ENCODE measurements at regions not wholly inside any gene's neighbourhood (a gene's known extent, or its start where the extent isn't known, plus 50 kb on each side); places are given as distances from the start of the nearest gene placed in this dataset.

DNA sequence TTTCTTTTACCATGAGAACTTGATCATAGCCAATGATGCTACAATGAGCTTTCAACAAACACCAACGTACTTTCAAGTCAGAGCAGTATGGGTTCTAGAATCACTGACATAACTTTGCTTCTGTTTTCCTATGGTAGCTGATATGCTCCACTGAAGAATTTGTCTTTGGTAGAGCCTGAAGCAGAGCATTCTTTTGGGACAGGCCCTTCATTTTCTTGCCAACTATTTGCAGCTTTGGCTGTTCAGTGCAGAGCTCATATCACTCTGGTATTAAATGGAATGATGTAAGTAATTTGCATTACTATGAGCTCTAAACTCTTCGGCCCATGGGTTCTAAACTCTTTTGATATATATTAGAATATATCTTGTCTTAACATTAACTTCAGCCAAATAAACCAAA lies 51.8 kb upstream of the APC start:
- H3K4me1 ChIP-seq = no peaks in the 10 kb centered on the region
- no peak for DNase-seq (ENCODE audit: low spot score in 2 of 2)
- no peak for TF ChIP-seq POLR2AphosphoS5 (IDR thresholded peaks at IDR 0.05)
- no peak for TF ChIP-seq POLR2A (IDR thresholded peaks at IDR 0.05)
- no peak for TF ChIP-seq EP300 (IDR thresholded peaks at IDR 0.05)
- TF ChIP-seq, protein P1, sequence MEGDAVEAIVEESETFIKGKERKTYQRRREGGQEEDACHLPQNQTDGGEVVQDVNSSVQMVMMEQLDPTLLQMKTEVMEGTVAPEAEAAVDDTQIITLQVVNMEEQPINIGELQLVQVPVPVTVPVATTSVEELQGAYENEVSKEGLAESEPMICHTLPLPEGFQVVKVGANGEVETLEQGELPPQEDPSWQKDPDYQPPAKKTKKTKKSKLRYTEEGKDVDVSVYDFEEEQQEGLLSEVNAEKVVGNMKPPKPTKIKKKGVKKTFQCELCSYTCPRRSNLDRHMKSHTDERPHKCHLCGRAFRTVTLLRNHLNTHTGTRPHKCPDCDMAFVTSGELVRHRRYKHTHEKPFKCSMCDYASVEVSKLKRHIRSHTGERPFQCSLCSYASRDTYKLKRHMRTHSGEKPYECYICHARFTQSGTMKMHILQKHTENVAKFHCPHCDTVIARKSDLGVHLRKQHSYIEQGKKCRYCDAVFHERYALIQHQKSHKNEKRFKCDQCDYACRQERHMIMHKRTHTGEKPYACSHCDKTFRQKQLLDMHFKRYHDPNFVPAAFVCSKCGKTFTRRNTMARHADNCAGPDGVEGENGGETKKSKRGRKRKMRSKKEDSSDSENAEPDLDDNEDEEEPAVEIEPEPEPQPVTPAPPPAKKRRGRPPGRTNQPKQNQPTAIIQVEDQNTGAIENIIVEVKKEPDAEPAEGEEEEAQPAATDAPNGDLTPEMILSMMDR (IDR thresholded peaks at IDR 0.05) = no peak
- no peak overlapping the region for H3K27ac ChIP-seq
- H3K4me3 ChIP-seq = no peak overlapping the region
- no peaks in the 10 kb centered on the region for H3K9me3 ChIP-seq
- no peaks in the 10 kb centered on the region for H3K36me3 ChIP-seq
- H3K27me3 ChIP-seq = no peaks in the 10 kb centered on the region
- WGBS = 37% methylated on average over 2 of the region's 2 CpGs

DNA sequence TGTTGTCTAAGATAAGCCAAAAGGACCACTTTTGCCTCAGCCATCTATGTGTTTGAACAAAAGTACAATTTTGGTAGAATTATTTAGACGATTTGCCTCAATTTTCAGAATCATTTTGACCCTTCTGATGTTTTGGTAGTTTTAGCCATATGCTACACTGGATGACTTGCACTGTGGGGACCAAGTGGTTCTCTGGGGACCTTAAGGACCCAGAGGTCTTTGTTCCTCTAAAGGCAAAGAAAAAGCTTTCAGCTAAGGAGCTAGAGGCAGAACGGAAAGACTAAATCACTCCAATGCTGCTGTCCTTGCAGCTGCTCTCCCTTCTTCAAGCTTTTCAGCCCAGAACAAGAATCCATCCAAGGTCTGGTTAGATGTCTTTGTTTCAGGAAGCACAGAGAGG lies 51.0 kb upstream of the APC start:
- H3K27ac ChIP-seq = no peak overlapping the region
- no peak overlapping the region for H3K4me3 ChIP-seq
- no peaks in the 10 kb centered on the region for H3K9me3 ChIP-seq
- no peak for TF ChIP-seq EP300 (IDR thresholded peaks at IDR 0.05)
- TF ChIP-seq, protein P1 (IDR thresholded peaks at IDR 0.05) = no peak
- TF ChIP-seq POLR2AphosphoS5 (IDR thresholded peaks at IDR 0.05) = no peak
- TF ChIP-seq POLR2A (IDR thresholded peaks at IDR 0.05) = no peak
- no peaks in the 10 kb centered on the region for H3K4me1 ChIP-seq
- 85% methylated on average over 2 of the region's 2 CpGs for WGBS
- no peaks in the 10 kb centered on the region for H3K36me3 ChIP-seq
- DNase-seq (ENCODE audit: low spot score in 2 of 2) = no peak
- no peaks in the 10 kb centered on the region for H3K27me3 ChIP-seq

DNA sequence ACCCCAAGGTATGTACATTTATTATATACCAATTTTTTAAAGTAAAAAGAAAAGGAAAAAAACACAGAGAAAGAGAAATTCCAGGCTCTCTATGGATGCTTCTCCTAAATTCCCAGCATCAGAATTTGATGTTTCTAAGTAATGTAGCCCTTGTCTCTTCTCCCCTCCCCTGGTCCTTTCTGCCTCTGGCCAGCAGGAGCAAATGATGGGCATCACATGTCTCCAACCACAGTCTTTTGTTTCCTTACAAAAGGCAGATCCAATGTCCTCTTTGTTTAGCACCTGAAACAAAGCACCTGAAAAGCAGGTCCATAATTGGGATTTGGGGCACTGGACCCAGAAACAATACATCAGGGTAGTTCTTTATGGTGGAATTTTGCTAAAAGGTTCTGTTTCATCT lies 50.4 kb upstream of the APC start:
- H3K4me3 ChIP-seq = no peak overlapping the region
- no peaks in the 10 kb centered on the region for H3K36me3 ChIP-seq
- TF ChIP-seq POLR2A (IDR thresholded peaks at IDR 0.05) (no peak), EP300 (IDR thresholded peaks at IDR 0.05) (no peak), POLR2AphosphoS5 (IDR thresholded peaks at IDR 0.05) (no peak)
- TF ChIP-seq, protein P1 (IDR thresholded peaks at IDR 0.05) = no peak
- no peak overlapping the region for H3K27ac ChIP-seq
- H3K27me3 ChIP-seq = no peaks in the 10 kb centered on the region
- H3K9me3 ChIP-seq = no peaks in the 10 kb centered on the region
- H3K4me1 ChIP-seq = no peaks in the 10 kb centered on the region
- DNase-seq (ENCODE audit: low spot score in 2 of 2) = no peak

All from suprapubic skin (tissue), 4 donors.